H1 (cell line): ENCODE measurements at regions not wholly inside any gene's neighbourhood (a gene's known extent, or its start where the extent isn't known, plus 50 kb on each side); places are given as distances from the start of the nearest gene placed in this dataset.

Experiments
- CTCF ChIA-PET: fragments of 300-600 bp; sonication (Branson Sonifier 250); formaldehyde crosslinking; loops from one replicate; lab custom pipeline; 2021; ENCODE audit not compliant: partially characterized antibody; lab: Charles Lee
- POLR2A ChIA-PET: fragments of 300-600 bp; sonication (Branson Sonifier 250); formaldehyde crosslinking; loops from one replicate; lab custom pipeline; 2021; ENCODE audit warnings: inconsistent platforms; ENCODE audit not compliant: partially characterized antibody; lab: Charles Lee
- DNase-seq, 2 experiments: peaks; one replicate each; pipeline versions ENCODE4 v3.0.0 to v3.0.0-alpha.2; 2010 to 2022; ENCODE audit warnings: low spot score in 2 of 2, low read depth in 1 of 2, mixed read lengths in 1 of 2
- FAIRE-seq: peaks from 2 replicates; lab custom pipeline; 2011; peaks lifted over from hg19 to GRCh38; lab: Jason Lieb, UNC
- H2AFZ ChIP-seq: 2 replicates; pipeline ENCODE4 v1.8.1; 2012; ENCODE audit warnings: low read length, inconsistent platforms
- H2AK5ac ChIP-seq: 2 replicates; pipeline ENCODE4 v1.6.1; 2013; ENCODE audit warnings: low read depth, low read length
- H2BK120ac ChIP-seq: replicated peaks from 2 replicates; pipeline ENCODE3; 2013; ENCODE audit warnings: low read depth, low read length, inconsistent platforms
- H2BK12ac ChIP-seq: 2 replicates; pipeline ENCODE4 v1.6.1; 2013; ENCODE audit warnings: low read depth, low read length
- H2BK15ac ChIP-seq: 2 replicates; pipeline ENCODE4 v1.6.1; 2013; ENCODE audit warnings: low read length
- H2BK20ac ChIP-seq: 2 replicates; pipeline ENCODE4 v1.6.1; 2013; ENCODE audit warnings: low read length
- H2BK5ac ChIP-seq: 2 replicates; pipeline ENCODE4 v1.6.1; 2013; ENCODE audit warnings: low read depth, low read length
- H3K14ac ChIP-seq: 2 replicates; pipeline ENCODE4 v1.6.1; 2013; ENCODE audit warnings: inconsistent platforms; ENCODE audit not compliant: insufficient read length
- H3K18ac ChIP-seq: 2 replicates; pipeline ENCODE4 v1.6.1; 2013; ENCODE audit warnings: low read length; ENCODE audit errors: extremely low read depth
- H3K23ac ChIP-seq: 2 replicates; pipeline ENCODE4 v1.6.1; 2013; ENCODE audit warnings: inconsistent platforms; ENCODE audit not compliant: insufficient read length
- H3K23me2 ChIP-seq: 2 replicates; pipeline ENCODE4 v1.6.1; 2013; ENCODE audit warnings: low read depth, low read length
- H3K27ac ChIP-seq: 2 replicates; pipeline ENCODE4 v1.6.1; 2011; ENCODE audit warnings: low read depth, low read length, inconsistent platforms
- H3K27me3 ChIP-seq, 4 experiments: replicated peaks in 1 of 4; 1 replicate in 1 of 4; 2 replicates in 3 of 4; pipeline versions ENCODE4 v1.6.1 to v1.8.1; 2011 to 2013; ENCODE audit warnings: low read length in 3 of 4, mild to moderate bottlenecking in 3 of 4, inconsistent platforms in 2 of 4, mixed read lengths in 2 of 4, moderate library complexity in 1 of 4; ENCODE audit not compliant: control insufficient read depth in 3 of 4, insufficient read depth in 3 of 4; ENCODE audit errors: extremely low read depth in 1 of 4
- H3K36me3 ChIP-seq, 4 experiments: 2 replicates each; pipeline versions ENCODE4 v1.6.1 to v1.8.1; 2011 to 2013; ENCODE audit warnings: mild to moderate bottlenecking in 4 of 4, low read length in 3 of 4, moderate library complexity in 2 of 4, control low read depth in 1 of 4, inconsistent platforms in 1 of 4; ENCODE audit not compliant: insufficient read depth in 4 of 4, control insufficient read depth in 2 of 4
- H3K4ac ChIP-seq: replicated peaks from 2 replicates; pipeline ENCODE3; 2013; ENCODE audit warnings: low read length, low read depth, mixed read lengths, inconsistent platforms; ENCODE audit not compliant: insufficient read length
- H3K4me1 ChIP-seq, 4 experiments: replicated peaks in 1 of 4; 1 replicate in 1 of 4; 2 replicates in 3 of 4; pipeline versions ENCODE4 v1.6.1 to v1.8.1; 2011 to 2013; ENCODE audit warnings: low read length in 3 of 4, inconsistent platforms in 2 of 4, mixed read lengths in 1 of 4; ENCODE audit not compliant: insufficient read depth in 4 of 4, control insufficient read depth in 3 of 4
- H3K4me2 ChIP-seq, 2 experiments: 2 replicates each; pipeline versions ENCODE4 v1.6.1 to v1.8.1; 2011 to 2013; ENCODE audit warnings: low read depth in 2 of 2, low read length in 2 of 2, control low read depth in 1 of 2, inconsistent platforms in 1 of 2, mild to moderate bottlenecking in 1 of 2; ENCODE audit not compliant: insufficient read depth in 1 of 2
- H3K4me3 ChIP-seq, 4 experiments: fragments of 200-600, 300-600 bp in 1 of 4; sonication (generic), shearing (Covaris generic), sonication (Bioruptor Twin) in 1 of 4; 2 replicates each; pipeline versions ENCODE4 v1.5.1 to v1.8.1; 2011 to 2016; ENCODE audit warnings: low read length in 4 of 4, low read depth in 3 of 4, control low read depth in 2 of 4, inconsistent platforms in 2 of 4, mild to moderate bottlenecking in 2 of 4, mixed read lengths in 1 of 4, moderate library complexity in 1 of 4; ENCODE audit not compliant: insufficient read depth in 2 of 4; ENCODE audit errors: extremely low read depth in 1 of 4
- H3K56ac ChIP-seq: replicated peaks from 2 replicates; pipeline ENCODE3; 2013; ENCODE audit warnings: low read depth, mild to moderate bottlenecking, mixed read lengths, low read length, inconsistent platforms; ENCODE audit not compliant: insufficient read length
- H3K79me1 ChIP-seq: 2 replicates; pipeline ENCODE4 v1.6.1; 2013; ENCODE audit warnings: low read depth, low read length, control low read depth
- H3K79me2 ChIP-seq, 2 experiments: 2 replicates each; pipeline versions ENCODE4 v1.6.1 to v1.8.1; 2012 to 2013; ENCODE audit warnings: low read length in 2 of 2, mild to moderate bottlenecking in 2 of 2, inconsistent platforms in 1 of 2; ENCODE audit not compliant: insufficient read depth in 2 of 2, control insufficient read depth in 1 of 2
- H3K9ac ChIP-seq, 4 experiments: replicated peaks in 1 of 4; 1 replicate in 1 of 4; 2 replicates in 3 of 4; pipeline versions ENCODE4 v1.6.1 to v1.8.1; 2011 to 2013; ENCODE audit warnings: low read depth in 3 of 4, low read length in 3 of 4, control low read depth in 2 of 4, mild to moderate bottlenecking in 2 of 4, moderate library complexity in 2 of 4, inconsistent platforms in 1 of 4; ENCODE audit errors: extremely low read depth in 1 of 4
- H3K9me3 ChIP-seq, 2 experiments: 2 replicates each; pipeline versions ENCODE4 v1.6.1 to v1.8.1; 2012 to 2013; ENCODE audit warnings: mild to moderate bottlenecking in 2 of 2, moderate library complexity in 2 of 2, control low read depth in 1 of 2, inconsistent platforms in 1 of 2, low read depth in 1 of 2, low read length in 1 of 2, mixed read lengths in 1 of 2; ENCODE audit not compliant: insufficient read depth in 2 of 2
- H4K20me1 ChIP-seq, 2 experiments: replicated peaks in 1 of 2; 2 replicates each; pipeline versions ENCODE3 to v1.8.1; 2011 to 2013; ENCODE audit warnings: inconsistent platforms in 2 of 2, low read length in 2 of 2, mild to moderate bottlenecking in 1 of 2; ENCODE audit not compliant: insufficient read depth in 2 of 2, control insufficient read depth in 1 of 2
- H4K5ac ChIP-seq: 2 replicates; pipeline ENCODE4 v1.6.1; 2013; ENCODE audit warnings: low read length, low read depth, mixed read lengths, inconsistent platforms; ENCODE audit not compliant: insufficient read length
- H4K8ac ChIP-seq: 2 replicates; pipeline ENCODE4 v1.8.0; 2013; ENCODE audit warnings: mild to moderate bottlenecking, moderate library complexity, low read length, inconsistent platforms; ENCODE audit not compliant: insufficient read depth; ENCODE audit errors: extremely low read depth
- H4K91ac ChIP-seq: replicated peaks from 2 replicates; pipeline ENCODE3; 2013; ENCODE audit warnings: low read length, mixed read lengths, inconsistent platforms; ENCODE audit not compliant: insufficient read length
- ASH2L ChIP-seq: fragments of 200-600, 300-600 bp; sonication (generic); IDR thresholded peaks from one replicate; pipeline ENCODE4 v1.7.1; 2017; ENCODE audit warnings: low read length
- BACH1 ChIP-seq: IDR thresholded peaks from 2 replicates; pipeline ENCODE4 v1.6.1; 2012; ENCODE audit warnings: low read length, improper control_type of control experiment
- BRCA1 ChIP-seq: IDR thresholded peaks from 2 replicates; pipeline ENCODE4 v1.6.1; 2012; ENCODE audit warnings: low read depth, low read length, improper control_type of control experiment
- CTBP2 ChIP-seq: IDR thresholded peaks from 2 replicates; pipeline ENCODE4 v1.7.0; 2011; ENCODE audit warnings: borderline replicate concordance, mild to moderate bottlenecking, moderate library complexity, mixed read lengths, low read length; ENCODE audit not compliant: insufficient read depth, insufficient read length
- EGR1 ChIP-seq: IDR thresholded peaks from 2 replicates; pipeline ENCODE4 v1.6.1; 2011; ENCODE audit warnings: low read depth, low read length, borderline replicate concordance
- EP300 ChIP-seq, 2 experiments: IDR thresholded peaks; 1 replicate in 1 of 2; 2 replicates in 1 of 2; pipeline ENCODE4 v1.6.1; 2011 to 2012; ENCODE audit warnings: low read depth in 2 of 2, low read length in 2 of 2, mild to moderate bottlenecking in 2 of 2, borderline replicate concordance in 1 of 2, inconsistent platforms in 1 of 2, moderate library complexity in 1 of 2
- EZH2 ChIP-seq: fragments of 200-600 bp; sonication (generic); IDR thresholded peaks from 2 replicates; pipeline ENCODE4 v1.7.1; 2012; ENCODE audit warnings: low read depth, mild to moderate bottlenecking, moderate library complexity, low read length, inconsistent platforms; ENCODE audit not compliant: severe bottlenecking
- KDM5A ChIP-seq: fragments of 200-600 bp; IDR thresholded peaks from 2 replicates; pipeline ENCODE4 v1.7.1; 2012; ENCODE audit warnings: mild to moderate bottlenecking, low read length, inconsistent platforms, mixed read lengths
- MAFK ChIP-seq: IDR thresholded peaks from 2 replicates; pipeline ENCODE4 v1.6.1; 2012; ENCODE audit warnings: low read depth, mild to moderate bottlenecking, improper control_type of control experiment, low read length
- NRF1 ChIP-seq: IDR thresholded peaks from 2 replicates; pipeline ENCODE4 v1.6.1; 2011; ENCODE audit warnings: mild to moderate bottlenecking, low read depth, low read length, improper control_type of control experiment
- RAD21 ChIP-seq, 2 experiments: IDR thresholded peaks in 1 of 2; conservative IDR thresholded peaks in 1 of 2; 2 replicates each; pipeline ENCODE4 v1.6.1; 2011; ENCODE audit warnings: low read depth in 2 of 2, low read length in 2 of 2, improper control_type of control experiment in 1 of 2, inconsistent platforms in 1 of 2, mild to moderate bottlenecking in 1 of 2, moderate library complexity in 1 of 2
- RXRA ChIP-seq: IDR thresholded peaks from 2 replicates; pipeline ENCODE4 v1.6.1; 2011; ENCODE audit warnings: low read depth, mild to moderate bottlenecking, low read length, moderate library complexity; ENCODE audit not compliant: insufficient read depth
- SIX5 ChIP-seq: IDR thresholded peaks from 2 replicates; pipeline ENCODE4 v1.6.1; 2011; ENCODE audit warnings: mild to moderate bottlenecking, low read depth, low read length
- SP4 ChIP-seq: IDR thresholded peaks from 2 replicates; pipeline ENCODE4 v1.6.1; 2012; ENCODE audit warnings: low read length, inconsistent platforms
- WGBS, 2 experiments: shearing (Covaris generic) in 1 of 2; methylation state at CpG; one replicate each; pipeline versions ENCODE4 v1.1.6 to v1.1.7; 2013 to 2015; ENCODE audit warnings: low lambda C conversion rate in 2 of 2, mixed read lengths in 2 of 2, inconsistent platforms in 1 of 2, low coverage in 1 of 2, missing lambda C conversion rate in 1 of 2; ENCODE audit not compliant: insufficient replicate concordance in 2 of 2, insufficient coverage in 1 of 2, insufficient read length in 1 of 2; ENCODE audit errors: extremely low coverage in 1 of 2, missing lambda C conversion rate in 1 of 2; 5-methylcytosine and 5-hydroxymethylcytosine counted together

DNA sequence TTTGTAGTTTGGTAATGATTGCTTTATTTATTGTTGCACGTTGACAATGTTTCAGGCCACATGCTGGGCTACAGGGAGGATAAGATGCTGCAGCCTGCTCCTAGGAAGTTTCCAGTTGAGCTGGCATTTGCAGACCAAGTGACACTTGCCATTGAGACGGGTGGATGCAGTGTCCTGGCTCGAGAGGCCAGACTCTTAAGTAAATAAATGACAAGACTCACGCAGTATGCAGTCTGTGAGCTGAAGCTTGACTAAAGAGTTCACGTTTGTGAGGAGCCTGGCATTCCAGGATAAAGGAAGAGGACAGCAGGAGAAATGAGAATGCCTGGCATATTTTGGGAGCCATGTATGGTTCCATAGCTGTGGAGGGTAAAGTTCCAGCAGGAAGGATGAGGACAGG, 105.8 kb downstream of the BAMBI start:
- Histone ChIP-seq H2BK20ac (no peak overlapping the region), H4K8ac (no peak overlapping the region), H3K56ac (no peak overlapping the region), H3K36me3 (no peaks in the 10 kb centered on the region), H3K4me1 (peaks cover 2 to 3% (median 2%) of the 10 kb centered on the region in 4 experiments; a peak in 4 of 7 replicates), H3K79me2 (no peaks in the 10 kb centered on the region), H2BK15ac (no peak overlapping the region), H4K20me1 (no peaks in the 10 kb centered on the region), H3K4me2 (no peak overlapping the region), H3K9me3 (no peaks in the 10 kb centered on the region), H2BK5ac (no peak overlapping the region), H3K27me3 (0 out of 7 replicates have a peak, but pooled peaks cover 0 to 4% (median 0%) of the 10 kb centered on the region in 4 experiments), H4K91ac (no peak overlapping the region), H4K5ac (no peak overlapping the region), H3K79me1 (no peaks in the 10 kb centered on the region), H2AK5ac (no peak overlapping the region), H3K4ac (no peak overlapping the region), H2AFZ (no peak overlapping the region), H3K14ac (no peak overlapping the region), H2BK120ac (no peak overlapping the region), H3K23me2 (no peaks in the 10 kb centered on the region), H3K23ac (no peak overlapping the region), H3K9ac (no peak overlapping the region), H2BK12ac (no peak overlapping the region; the same call in 1 of the 2 replicates), H3K4me3 (no peak overlapping the region), H3K27ac (no peak overlapping the region), H3K18ac (no peak overlapping the region)
- no peak for FAIRE-seq
- CTCF ChIA-PET: no interaction called here
- no peak for DNase-seq
- 87% methylated on average over 5 of the region's 5 CpGs; no CpG with 5 or more reads in 1 of the 2 experiments for WGBS, 2 experiments
- POLR2A ChIA-PET: no interaction called here
- TF ChIP-seq EZH2 (no peak), SP4 (no peak), BACH1 (no peak), KDM5A (no peak), SIX5 (no peak), EGR1 (no peak), CTBP2 (no peak), MAFK (no peak), NRF1 (no peak), ASH2L (no peak), RXRA (no peak), BRCA1 (no peak), EP300 (IDR thresholded peaks at IDR 0.05; ENCODE audit: borderline replicate concordance in 1 of 2, low read depth in 2 of 2, low read length in 2 of 2) (no peak), RAD21 (IDR thresholded peaks at IDR 0.05 in 1 of 2, conservative IDR thresholded peaks at IDR 0.05 in 1 of 2; ENCODE audit: low read depth in 2 of 2, low read length in 2 of 2) (no peak)
